ENCODE measurements at regions not wholly inside any gene's neighbourhood (a gene's known extent, or its start where the extent isn't known, plus 50 kb on each side); places are given as distances from the start of the nearest gene placed in this dataset.
A peak's percentile ranks its signal among the peaks of the same experiment; 100 is the strongest.

DNA sequence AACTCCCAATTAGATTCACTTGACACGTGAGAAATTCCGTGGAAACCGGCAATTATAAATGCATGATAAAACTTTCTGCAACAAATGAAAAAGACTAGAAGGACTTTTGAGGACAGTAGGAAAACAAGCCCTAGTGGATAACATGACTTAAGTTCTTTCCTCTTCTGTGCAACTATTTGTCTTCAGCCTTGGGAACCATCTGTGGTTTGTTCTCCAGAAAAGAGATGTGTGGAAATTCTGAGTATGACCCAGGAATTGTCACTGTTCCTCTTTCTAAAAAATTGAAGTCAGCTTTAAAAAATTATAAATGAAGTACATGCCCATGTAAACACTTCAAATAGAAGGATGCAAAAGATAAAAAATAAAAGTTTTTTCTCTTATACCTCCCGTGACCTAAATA lies 128.6 kb upstream of the SVIL start:
- POLR2A ChIA-PET: no interaction called here
- Histone ChIP-seq H3K79me2 (ENCODE audit: control insufficient read depth, insufficient read depth, low read length) (no peaks in the 10 kb centered on the region), H3K27ac (ENCODE audit: control insufficient read depth, insufficient read depth) (no peak overlapping the region), H3K4me1 (ENCODE audit: control insufficient read depth, insufficient read depth, low read length) (no peaks in the 10 kb centered on the region), H3K4me3 (no peak overlapping the region), H2AFZ (ENCODE audit: control insufficient read depth, low read depth, low read length) (no peak overlapping the region), H3K27me3 (replicated peaks in 1 of 2; ENCODE audit: control insufficient read depth in 2 of 2, insufficient read depth in 2 of 2, low read length in 1 of 2) (no peaks in the 10 kb centered on the region; a peak in 1 of 4 replicates), H3K9me3 (replicated peaks; ENCODE audit: control insufficient read depth, insufficient read depth, low read length) (no peaks in the 10 kb centered on the region), H3K9ac (ENCODE audit: control insufficient read depth, insufficient read depth, low read length) (no peak overlapping the region), H3K4me2 (ENCODE audit: control insufficient read depth, insufficient read depth) (no peak overlapping the region), H3K36me3 (ENCODE audit: control insufficient read depth in 2 of 2, insufficient read depth in 2 of 2, low read length in 1 of 2) (no peaks in the 10 kb centered on the region), H4K20me1 (ENCODE audit: control insufficient read depth, insufficient read depth) (no peaks in the 10 kb centered on the region)
- DNase-seq (ENCODE audit: low read depth, low spot score): no peak
- SMC1A ChIA-PET (ENCODE audit: uncharacterized antibody, unreplicated experiment): no interaction called here
- WGBS (ENCODE audit: insufficient coverage, insufficient replicate concordance, low lambda C conversion rate, missing lambda C conversion rate): 79% methylated on average over 4 of the region's 4 CpGs
- RAD21 ChIA-PET (ENCODE audit: unreplicated experiment): no interaction called here
- no peak for FAIRE-seq
- BruUV-seq (replicated peaks): no TSS peak
- ATAC-seq: no peak
- CTCF ChIA-PET: no interaction called here
- intact Hi-C loops (cut with micrococcal nuclease; ENCODE audit: unreplicated experiment) (no loop called here), in situ Hi-C loops (cut with MboI) (no loop called here)
- TF ChIP-seq CBFB (IDR thresholded peaks at IDR 0.05; ENCODE audit: low read depth): no peak
- TF ChIP-seq, protein P1, sequence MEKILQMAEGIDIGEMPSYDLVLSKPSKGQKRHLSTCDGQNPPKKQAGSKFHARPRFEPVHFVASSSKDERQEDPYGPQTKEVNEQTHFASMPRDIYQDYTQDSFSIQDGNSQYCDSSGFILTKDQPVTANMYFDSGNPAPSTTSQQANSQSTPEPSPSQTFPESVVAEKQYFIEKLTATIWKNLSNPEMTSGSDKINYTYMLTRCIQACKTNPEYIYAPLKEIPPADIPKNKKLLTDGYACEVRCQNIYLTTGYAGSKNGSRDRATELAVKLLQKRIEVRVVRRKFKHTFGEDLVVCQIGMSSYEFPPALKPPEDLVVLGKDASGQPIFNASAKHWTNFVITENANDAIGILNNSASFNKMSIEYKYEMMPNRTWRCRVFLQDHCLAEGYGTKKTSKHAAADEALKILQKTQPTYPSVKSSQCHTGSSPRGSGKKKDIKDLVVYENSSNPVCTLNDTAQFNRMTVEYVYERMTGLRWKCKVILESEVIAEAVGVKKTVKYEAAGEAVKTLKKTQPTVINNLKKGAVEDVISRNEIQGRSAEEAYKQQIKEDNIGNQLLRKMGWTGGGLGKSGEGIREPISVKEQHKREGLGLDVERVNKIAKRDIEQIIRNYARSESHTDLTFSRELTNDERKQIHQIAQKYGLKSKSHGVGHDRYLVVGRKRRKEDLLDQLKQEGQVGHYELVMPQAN (conservative IDR thresholded peaks at IDR 0.05): no peak
- TF ChIP-seq ESRRA (IDR thresholded peaks at IDR 0.05; ENCODE audit: low read length): no peak
- no peak for TF ChIP-seq RUNX3 (IDR thresholded peaks at IDR 0.05; ENCODE audit: low read length)
- no peak for TF ChIP-seq CREB1 (IDR thresholded peaks at IDR 0.05; ENCODE audit: low read depth)
- no peak for TF ChIP-seq CBX3 (IDR thresholded peaks at IDR 0.05; ENCODE audit: borderline replicate concordance, low read depth)
- no peak for TF ChIP-seq BCL11A (IDR thresholded peaks at IDR 0.05; ENCODE audit: low read depth, low read length)
- TF ChIP-seq WRNIP1 (IDR thresholded peaks at IDR 0.05; ENCODE audit: borderline replicate concordance, low read depth, low read length): no peak

GRCh38 chr10:29761916-29762315 lies 127.1 kb upstream of the SVIL start:
- Histone ChIP-seq H3K36me3 (ENCODE audit: control insufficient read depth in 2 of 2, insufficient read depth in 2 of 2, low read length in 1 of 2) (no peaks in the 10 kb centered on the region), H3K27me3 (replicated peaks in 1 of 2; ENCODE audit: control insufficient read depth in 2 of 2, insufficient read depth in 2 of 2, low read length in 1 of 2) (no peaks in the 10 kb centered on the region; a peak in 1 of 4 replicates), H3K79me2 (ENCODE audit: control insufficient read depth, insufficient read depth, low read length) (no peaks in the 10 kb centered on the region), H3K9ac (ENCODE audit: control insufficient read depth, insufficient read depth, low read length) (no peak overlapping the region), H4K20me1 (ENCODE audit: control insufficient read depth, insufficient read depth) (no peaks in the 10 kb centered on the region), H3K4me2 (ENCODE audit: control insufficient read depth, insufficient read depth) (no peak overlapping the region), H3K9me3 (replicated peaks; ENCODE audit: control insufficient read depth, insufficient read depth, low read length) (no peaks in the 10 kb centered on the region), H3K4me3 (no peak overlapping the region), H2AFZ (ENCODE audit: control insufficient read depth, low read depth, low read length) (no peak overlapping the region), H3K4me1 (ENCODE audit: control insufficient read depth, insufficient read depth, low read length) (no peaks in the 10 kb centered on the region), H3K27ac (ENCODE audit: control insufficient read depth, insufficient read depth) (no peak overlapping the region)
- no peak for TF ChIP-seq SMC3 (IDR thresholded peaks at IDR 0.05; ENCODE audit: borderline replicate concordance, low read length)
- 0 out of 2 replicates have a peak, but pooled peaks have one; percentile 23 for TF ChIP-seq NR2C1 (IDR thresholded peaks at IDR 0.05)
- ATAC-seq (no peak; the same call in 2 of the 3 replicates), FAIRE-seq (no peak), DNase-seq (ENCODE audit: low read depth, low spot score) (no peak)
- WGBS (ENCODE audit: insufficient coverage, insufficient replicate concordance, low lambda C conversion rate, missing lambda C conversion rate): 53% methylated on average over 5 of the region's 5 CpGs
- in situ Hi-C loops (cut with MboI) (no loop called here), intact Hi-C loops (cut with micrococcal nuclease; ENCODE audit: unreplicated experiment) (no loop called here)
- ChIA-PET SMC1A (ENCODE audit: uncharacterized antibody, unreplicated experiment) (no interaction called here), RAD21 (ENCODE audit: unreplicated experiment) (interaction anchor here (0.6 kb wide), 1 partner anchor 38 kb away, joined by 4 read pairs; no protein-coding TSS in a partner anchor), CTCF (no interaction called here), POLR2A (no interaction called here)
- BruUV-seq (replicated peaks): no TSS peak
